Psoas muscle (tissue), 7 donors: ENCODE measurements at regions not wholly inside any gene's neighbourhood (a gene's known extent, or its start where the extent isn't known, plus 50 kb on each side); places are given as distances from the start of the nearest gene placed in this dataset.

Source experiments
- ATAC-seq, 4 donors: fragments of 200-7000 bp; cut with Tn5 transposase; one replicate each; pipeline ENCODE4 v1.9.1; 2020; ENCODE audit warnings: moderate library complexity in 3 of 4, mild to moderate bottlenecking in 2 of 4
- DNase-seq, 2 donors: peaks; one replicate each; pipeline ENCODE4 v3.0.0-alpha.2; 2020
- H3K27ac ChIP-seq: fragments of 200-600 bp; one replicate; pipeline ENCODE4 v1.8.0; 2022
- H3K27me3 ChIP-seq, 3 donors: fragments of 200-600 bp in 1 of 3; one replicate each; pipeline versions ENCODE4 v1.6.1 to v1.8.0; 2013 to 2022; ENCODE audit warnings: low read length in 2 of 3, mild to moderate bottlenecking in 2 of 3, moderate library complexity in 1 of 3; ENCODE audit not compliant: insufficient read depth in 3 of 3
- H3K36me3 ChIP-seq, 2 donors: fragments of 200-600 bp in 1 of 2; one replicate each; pipeline versions ENCODE4 v1.6.1 to v1.8.0; 2013 to 2022; ENCODE audit warnings: low read depth in 1 of 2, mild to moderate bottlenecking in 1 of 2, moderate library complexity in 1 of 2; ENCODE audit not compliant: insufficient read depth in 1 of 2
- H3K4me1 ChIP-seq: fragments of 200-600 bp; one replicate; pipeline ENCODE4 v1.8.0; 2022
- H3K4me3 ChIP-seq: fragments of 200-600 bp; one replicate; pipeline ENCODE4 v1.8.0; 2022; ENCODE audit warnings: mild to moderate bottlenecking
- H3K9me3 ChIP-seq: fragments of 200-600 bp; one replicate; pipeline ENCODE4 v1.8.0; 2022
- WGBS, 3 donors: extraction: QIAGEN DNeasy Blood & Tissue Kit; methylation state at CpG; one replicate each; pipeline versions ENCODE4 v1.1.6 to v1.1.7; 2013; 5-methylcytosine and 5-hydroxymethylcytosine counted together
- intact Hi-C, 2 donors: fragments of 100-400 bp; cut with DNase I; formaldehyde crosslinking; loops; one replicate each; pipeline versions ENCODE4 v1.11.0 to v1.14.2; 2022
- TF ChIP-seq, protein P1 (sequence below): fragments of 200-600 bp; IDR thresholded peaks from one replicate; pipeline ENCODE4 v1.8.0; 2022; ENCODE audit warnings: antibody characterized with exemption
- donor health status: healthy with polysubstance abuse.
- donor health status: DM: no; HTN: no; CAD: no; lungs with moderate emphysema.
- donor health status: Bipolar disorder and iron deficiency.
- donor health status: healthy.
- donor health status: DM: yes; HTN: yes; CAD: no.
- donor health status: DM: no; HTN: no; CAD: no.
- donor health status: DM: yes; HTN: yes; CAD: no.

DNA sequence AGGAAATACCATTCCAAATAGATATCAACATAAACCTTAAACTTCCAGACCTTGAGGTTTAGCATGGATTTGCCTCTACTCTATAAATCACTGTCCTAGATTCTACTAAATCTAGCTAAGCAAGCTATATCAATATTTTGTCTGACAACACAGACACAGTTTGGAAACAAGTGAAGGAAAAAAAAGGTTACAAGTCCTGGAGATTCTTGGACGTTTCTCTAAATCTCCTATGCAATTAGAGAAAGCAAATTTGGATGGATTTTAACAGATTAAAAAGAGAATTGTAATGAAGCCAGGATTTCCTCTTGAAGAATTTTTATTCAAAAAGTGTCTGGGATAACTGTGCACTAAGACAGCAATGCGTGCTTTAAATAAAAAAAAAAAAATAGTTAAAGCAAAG lies 441.1 kb upstream of the DPH6 start:
- TF ChIP-seq, protein P1, sequence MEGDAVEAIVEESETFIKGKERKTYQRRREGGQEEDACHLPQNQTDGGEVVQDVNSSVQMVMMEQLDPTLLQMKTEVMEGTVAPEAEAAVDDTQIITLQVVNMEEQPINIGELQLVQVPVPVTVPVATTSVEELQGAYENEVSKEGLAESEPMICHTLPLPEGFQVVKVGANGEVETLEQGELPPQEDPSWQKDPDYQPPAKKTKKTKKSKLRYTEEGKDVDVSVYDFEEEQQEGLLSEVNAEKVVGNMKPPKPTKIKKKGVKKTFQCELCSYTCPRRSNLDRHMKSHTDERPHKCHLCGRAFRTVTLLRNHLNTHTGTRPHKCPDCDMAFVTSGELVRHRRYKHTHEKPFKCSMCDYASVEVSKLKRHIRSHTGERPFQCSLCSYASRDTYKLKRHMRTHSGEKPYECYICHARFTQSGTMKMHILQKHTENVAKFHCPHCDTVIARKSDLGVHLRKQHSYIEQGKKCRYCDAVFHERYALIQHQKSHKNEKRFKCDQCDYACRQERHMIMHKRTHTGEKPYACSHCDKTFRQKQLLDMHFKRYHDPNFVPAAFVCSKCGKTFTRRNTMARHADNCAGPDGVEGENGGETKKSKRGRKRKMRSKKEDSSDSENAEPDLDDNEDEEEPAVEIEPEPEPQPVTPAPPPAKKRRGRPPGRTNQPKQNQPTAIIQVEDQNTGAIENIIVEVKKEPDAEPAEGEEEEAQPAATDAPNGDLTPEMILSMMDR: no peak
- H3K4me3 ChIP-seq: no peak overlapping the region
- no peaks in the 10 kb centered on the region for H3K9me3 ChIP-seq
- H3K27ac ChIP-seq: no peak overlapping the region
- ATAC-seq (no peak), DNase-seq (no peak)
- H3K4me1 ChIP-seq: peaks cover 4% of the 10 kb centered on the region
- WGBS, 3 donors: 44 to 52% (median 45%) methylated on average over 2 of the region's 2 CpGs
- intact Hi-C loops: no loop called here
- H3K36me3 ChIP-seq: no peaks in the 10 kb centered on the region
- no peaks in the 10 kb centered on the region for H3K27me3 ChIP-seq

DNA sequence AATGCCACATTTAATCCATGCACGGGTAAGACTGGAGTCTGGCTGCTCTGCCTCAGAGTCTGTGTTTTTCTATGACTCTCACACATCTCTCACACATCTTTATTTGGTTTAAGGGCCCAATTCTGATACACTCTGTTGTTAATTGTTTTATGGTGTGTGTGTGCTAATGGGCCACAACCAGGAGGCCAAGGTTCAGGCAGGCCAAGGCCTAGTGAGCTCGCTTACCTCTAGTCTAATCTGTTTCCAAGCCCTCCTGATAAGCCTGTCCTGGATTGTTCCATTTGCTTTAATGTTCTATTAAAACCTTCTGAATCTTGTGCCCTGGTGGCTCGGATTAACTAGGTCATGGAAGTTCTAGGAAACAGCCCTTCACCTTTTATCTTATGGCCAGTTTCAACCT lies 445.4 kb upstream of the DPH6 start:
- no peaks in the 10 kb centered on the region for H3K36me3 ChIP-seq
- H3K9me3 ChIP-seq: no peaks in the 10 kb centered on the region
- H3K4me1 ChIP-seq: no peaks in the 10 kb centered on the region
- TF ChIP-seq, protein P1: no peak
- H3K27me3 ChIP-seq: no peaks in the 10 kb centered on the region
- H3K27ac ChIP-seq: no peak overlapping the region
- H3K4me3 ChIP-seq: no peak overlapping the region
- ATAC-seq (no peak), DNase-seq (no peak)
- intact Hi-C loops: no loop called here
- WGBS, 3 donors: 53 to 84% (median 71%) methylated on average over 3 of the region's 3 CpGs

GRCh38 chr15:35992791-35993190 lies 446.8 kb upstream of the DPH6 start:
- H3K27me3 ChIP-seq: no peaks in the 10 kb centered on the region
- H3K9me3 ChIP-seq: no peaks in the 10 kb centered on the region
- intact Hi-C loops: no loop called here
- H3K4me1 ChIP-seq: no peaks in the 10 kb centered on the region
- no peak overlapping the region for H3K4me3 ChIP-seq
- H3K27ac ChIP-seq: no peak overlapping the region
- no peaks in the 10 kb centered on the region for H3K36me3 ChIP-seq
- WGBS, 3 donors: 69 to 74% (median 69%) methylated on average over 2 of the region's 2 CpGs
- DNase-seq (no peak), ATAC-seq (no peak)
- TF ChIP-seq, protein P1: no peak

- TF ChIP-seq, protein P1: no peak
- no peaks in the 10 kb centered on the region for H3K27me3 ChIP-seq
- no peak for DNase-seq
- H3K9me3 ChIP-seq: no peaks in the 10 kb centered on the region
- no peak overlapping the region for H3K27ac ChIP-seq
- H3K36me3 ChIP-seq: no peaks in the 10 kb centered on the region
- ATAC-seq: no peak
- H3K4me1 ChIP-seq: no peaks in the 10 kb centered on the region
- intact Hi-C loops: no loop called here
- no peak overlapping the region for H3K4me3 ChIP-seq
Measured at GRCh38 chr15:35993196-35993595, 447.2 kb upstream of the DPH6 start.

DNA sequence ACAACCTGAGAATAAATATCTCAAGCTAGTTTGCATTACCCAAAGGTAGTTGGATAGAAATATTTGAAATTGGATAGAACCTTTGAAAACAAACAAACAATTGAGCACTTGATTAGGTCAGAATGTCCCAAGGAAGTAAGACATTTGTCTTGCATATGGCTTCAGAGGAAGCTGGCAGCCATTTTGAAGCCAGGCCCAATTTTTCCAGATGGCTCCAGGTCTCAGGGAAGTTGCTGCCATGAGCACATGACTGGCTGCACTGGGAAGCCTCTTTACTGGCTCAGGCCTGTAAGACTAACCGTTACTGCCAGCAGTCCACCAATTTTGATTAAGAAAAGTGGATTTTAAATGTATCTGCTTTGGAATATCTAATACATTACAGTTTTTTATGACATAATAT lies 448.9 kb upstream of the DPH6 start:
- intact Hi-C loops: no loop called here
- Histone ChIP-seq H3K4me3 (no peak overlapping the region), H3K4me1 (no peaks in the 10 kb centered on the region), H3K36me3 (no peaks in the 10 kb centered on the region), H3K27ac (no peak overlapping the region), H3K27me3 (no peaks in the 10 kb centered on the region), H3K9me3 (no peaks in the 10 kb centered on the region)
- ATAC-seq: no peak
- 66 to 87% (median 71%) methylated on average over 1 of the region's 1 CpG for WGBS, 3 donors
- DNase-seq: no peak
- TF ChIP-seq, protein P1: no peak
